Dedifferentiated amniotic fluid mesenchymal stem cell (primary cell): ENCODE measurements at regions not wholly inside any gene's neighbourhood (a gene's known extent, or its start where the extent isn't known, plus 50 kb on each side); places are given as distances from the start of the nearest gene placed in this dataset.
"Not testable (repeated sequence)": the region's sequence is repeated elsewhere in the genome, so short reads cannot be mapped to it uniquely, and the experiment has no call there.

Experiments
- DNase-seq: peaks from one replicate; pipeline ENCODE4 v3.0.0-alpha.2; 2016; ENCODE audit errors: extremely low spot score

DNA sequence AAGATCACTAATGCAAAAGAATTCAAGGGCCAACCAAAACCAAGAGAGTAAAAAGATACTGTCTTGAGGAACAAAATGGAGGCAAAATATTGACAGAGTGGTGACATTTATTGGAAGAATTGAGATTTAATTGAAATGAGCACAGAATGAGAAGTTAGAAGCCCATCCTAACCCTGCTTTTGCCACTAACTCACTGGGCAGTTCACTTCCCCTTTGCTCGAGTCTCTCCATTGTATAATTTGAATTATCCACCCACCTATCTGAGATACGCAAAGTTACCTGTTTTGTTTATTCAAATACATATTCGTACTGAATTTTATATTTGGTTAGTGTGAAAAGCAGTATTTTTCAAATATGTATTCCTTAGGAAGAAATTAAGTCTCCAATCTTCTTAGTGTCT, 204.5 kb upstream of the PRDM1 start:
- no peak for DNase-seq

DNA sequence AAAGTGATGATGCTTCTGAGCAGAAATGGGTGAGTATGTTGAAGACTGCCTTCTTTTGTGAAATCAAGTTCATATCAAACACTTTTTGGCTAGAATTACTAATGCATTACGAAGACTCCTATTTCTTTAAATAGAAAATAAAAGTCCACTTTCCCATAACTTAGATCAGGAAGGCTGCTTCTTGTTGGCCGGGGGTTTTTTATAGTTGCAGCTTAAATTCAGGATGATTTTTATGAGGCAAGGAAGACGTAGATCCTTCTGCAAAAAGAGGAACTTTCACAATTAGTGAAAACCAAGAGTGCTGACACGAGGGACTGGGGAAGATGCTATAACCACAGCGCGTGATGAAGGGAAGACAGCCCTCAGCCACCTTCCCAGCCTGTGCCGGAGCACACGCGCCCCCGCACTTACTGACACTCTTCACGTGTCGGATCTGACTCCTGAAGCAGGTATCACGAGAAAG, 206.1 kb upstream of the PRDM1 start:
- no peak for DNase-seq

DNA sequence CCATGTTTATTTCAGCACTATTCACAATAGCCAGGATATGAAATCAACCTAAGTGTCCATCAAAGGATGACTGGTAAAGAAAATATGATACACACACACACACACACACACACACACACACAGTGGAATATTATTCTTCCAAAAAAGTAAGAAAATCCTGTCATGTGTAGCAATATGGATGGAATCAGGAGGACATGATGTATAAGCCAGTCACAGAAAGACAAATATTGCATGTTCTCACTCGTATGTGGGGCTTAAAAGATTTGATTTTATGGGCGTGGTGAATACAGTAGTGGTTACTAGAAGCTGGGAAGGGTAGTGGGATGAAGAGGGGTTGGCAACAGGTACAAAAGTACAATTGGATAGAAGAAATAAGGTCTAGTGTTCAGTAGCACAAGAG, 207.0 kb upstream of the PRDM1 start:
- DNase-seq: no peak

DNA sequence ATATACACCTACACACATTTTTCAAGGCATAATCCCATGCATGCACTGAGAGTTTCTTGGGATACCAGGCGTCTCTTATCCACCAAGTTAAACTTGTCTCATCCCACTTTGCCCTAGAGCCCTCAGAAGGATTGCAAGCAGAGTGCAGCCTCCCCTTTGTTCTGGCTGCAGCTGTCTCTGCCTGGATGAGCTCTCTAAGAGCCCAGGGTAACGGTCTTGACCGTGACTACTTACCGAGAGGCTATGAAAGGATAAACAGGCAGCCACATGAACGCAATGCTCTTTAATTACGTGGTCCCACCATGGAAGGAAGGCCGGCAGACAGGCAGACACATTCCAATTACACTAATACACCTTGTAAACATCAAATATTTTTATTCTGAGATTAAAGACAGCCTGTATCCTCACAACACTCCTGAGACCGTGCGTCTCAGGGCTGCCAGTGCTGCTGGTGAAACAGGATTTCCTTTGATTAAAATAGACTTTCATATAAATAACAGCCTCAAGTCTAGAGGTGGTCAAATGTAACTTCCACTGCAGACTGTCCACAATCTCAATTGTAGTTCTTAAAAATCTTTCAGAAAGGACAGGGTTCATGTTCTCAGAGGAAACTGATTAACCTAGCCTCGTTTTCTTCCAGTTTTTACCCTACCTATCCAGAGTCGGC, 210.0 kb upstream of the PRDM1 start:
- no peak for DNase-seq

DNA sequence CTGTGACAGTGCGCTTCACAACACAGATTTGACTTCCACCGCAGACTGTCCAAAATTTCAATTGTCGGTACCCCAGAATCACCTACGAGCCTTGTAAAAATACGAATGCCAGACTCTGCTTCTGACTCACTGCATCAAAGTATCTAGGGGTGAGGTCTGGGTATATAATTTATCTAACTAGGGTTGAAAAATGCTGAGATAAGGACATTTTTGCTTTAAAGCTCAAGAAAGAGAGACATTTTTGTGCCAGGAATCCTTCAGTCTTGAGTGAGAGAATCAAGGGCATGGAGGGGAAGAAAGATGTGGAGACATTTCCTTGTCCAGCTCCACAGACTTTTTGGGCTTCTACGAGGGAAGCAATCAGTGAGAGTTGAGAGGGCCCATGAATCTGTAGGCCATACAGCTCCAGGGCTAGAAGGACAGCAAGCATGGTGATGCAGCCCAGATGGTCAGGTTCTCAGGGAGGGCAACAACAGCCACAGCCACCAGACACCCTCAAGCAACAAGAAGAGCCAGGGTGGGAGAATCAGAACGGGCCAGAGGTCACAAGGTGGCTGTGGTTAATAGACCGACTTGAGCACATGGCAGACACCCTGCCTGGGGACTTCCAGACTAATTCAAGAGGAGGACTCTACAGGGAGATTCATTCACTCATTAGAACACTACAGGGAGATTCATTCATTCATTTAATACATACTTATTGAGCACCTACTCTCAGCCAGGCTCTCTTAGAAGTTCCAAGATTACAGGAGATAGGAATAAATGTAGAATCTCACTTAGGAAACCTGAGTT, 211.1 kb upstream of the PRDM1 start:
- no peak for DNase-seq

DNA sequence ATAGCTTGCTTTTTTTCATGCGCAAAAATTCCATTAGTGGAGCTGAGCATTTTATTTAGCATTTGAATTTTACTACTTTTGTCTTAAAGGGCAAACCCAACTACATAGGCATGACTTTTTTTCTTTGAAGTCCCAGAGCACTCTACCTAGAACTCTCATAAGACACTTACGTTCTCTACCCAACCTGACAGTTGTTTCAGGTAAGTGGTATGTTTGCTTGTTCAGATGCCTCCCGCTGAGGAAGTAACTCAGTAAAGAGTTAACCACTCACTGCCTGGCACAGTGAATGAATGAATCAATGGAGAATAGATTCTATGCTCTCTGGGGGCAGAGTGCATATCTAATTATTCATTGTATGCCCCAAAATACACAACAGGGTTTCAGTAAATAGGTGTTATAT, 212.3 kb upstream of the PRDM1 start:
- no peak for DNase-seq

DNA sequence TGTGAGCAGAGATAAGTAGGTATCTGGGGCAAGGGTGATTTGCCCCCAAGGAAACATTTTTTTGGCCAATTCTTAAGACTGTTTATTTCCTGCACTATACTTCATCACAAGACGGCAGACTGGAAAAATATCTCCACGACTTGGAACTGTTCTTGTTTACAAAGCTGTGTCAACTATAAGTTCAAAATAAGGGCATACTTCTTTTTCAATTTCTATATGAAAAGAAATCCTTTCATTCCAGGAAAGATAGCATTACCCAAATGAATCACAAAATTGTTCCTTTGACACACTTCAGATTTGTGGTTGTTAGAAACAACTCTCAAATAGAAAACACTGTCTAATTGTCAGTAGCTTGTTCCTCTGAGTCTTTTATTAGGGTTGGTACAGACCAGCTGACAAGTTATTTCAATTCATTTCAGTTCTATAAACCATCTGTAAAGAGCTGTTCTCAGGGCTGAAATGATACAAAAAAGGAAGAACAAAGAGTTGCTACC, 212.9 kb upstream of the PRDM1 start:
- DNase-seq: no peak

DNA sequence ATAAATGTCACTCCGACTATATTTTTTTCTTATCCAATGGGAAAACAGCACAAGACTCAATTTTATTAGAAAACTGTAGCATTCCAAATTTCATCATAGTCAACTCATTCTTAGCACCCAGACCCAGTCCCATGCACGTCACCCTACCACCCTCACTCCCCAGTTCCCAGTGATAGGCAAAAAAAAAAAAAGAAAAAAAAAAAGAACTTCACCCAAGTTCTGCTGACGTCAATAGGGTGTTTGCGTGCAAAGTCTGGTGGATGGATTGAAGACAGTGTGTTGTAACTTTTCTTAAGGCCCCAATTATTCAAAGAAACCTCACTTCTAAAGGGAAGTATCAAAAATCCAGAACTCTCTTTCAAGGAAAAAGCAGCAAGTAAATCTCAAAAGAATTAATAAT, 213.9 kb upstream of the PRDM1 start:
- DNase-seq: no peak

DNA sequence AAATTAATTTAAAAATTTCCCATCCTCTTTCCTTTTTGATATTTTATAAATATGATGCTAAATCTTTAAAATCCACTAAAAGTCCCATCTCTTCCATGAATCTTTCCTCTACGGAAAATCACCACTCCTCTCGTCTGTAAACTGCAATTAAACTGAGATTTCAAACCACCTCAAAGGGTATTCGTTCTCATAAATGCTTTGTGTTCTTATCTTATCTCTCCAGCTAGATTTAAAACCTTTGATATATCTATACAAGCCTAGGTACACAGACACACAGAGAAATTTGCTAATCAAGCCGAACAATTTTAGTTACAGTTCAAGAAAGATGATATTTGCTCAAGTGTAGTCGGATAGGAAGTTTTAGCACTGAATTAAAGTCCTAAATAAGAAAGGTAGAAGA, 214.6 kb upstream of the PRDM1 start:
- DNase-seq: no peak

DNA sequence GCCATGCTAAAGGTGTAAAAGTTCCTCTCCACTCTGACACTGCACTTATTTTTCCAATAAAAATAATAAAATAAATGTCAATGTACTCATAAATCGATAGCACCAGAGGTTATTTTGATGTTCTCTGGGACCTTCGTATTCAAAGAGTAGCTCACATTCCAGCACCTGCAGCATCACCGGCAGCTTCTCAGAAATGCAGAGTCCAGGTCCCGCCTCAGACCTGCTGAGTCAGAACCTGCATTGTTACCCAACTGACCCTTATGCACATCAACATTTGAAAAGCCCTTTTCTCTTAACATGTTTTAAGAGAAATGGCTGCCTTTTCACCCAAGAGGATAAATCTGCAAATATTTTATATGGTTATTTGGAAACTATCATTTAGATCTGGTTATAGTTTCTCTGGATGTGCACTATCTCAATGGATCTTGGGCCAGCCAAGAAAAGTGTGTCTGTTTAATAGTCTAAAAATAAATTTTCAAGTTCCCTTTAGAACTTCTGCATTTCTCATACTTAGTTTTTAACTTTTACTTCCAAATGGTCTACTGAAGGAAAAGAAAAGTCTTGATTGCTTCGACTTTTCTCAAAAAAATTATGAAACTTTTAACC, 216.2 kb upstream of the PRDM1 start:
- no peak for DNase-seq

DNA sequence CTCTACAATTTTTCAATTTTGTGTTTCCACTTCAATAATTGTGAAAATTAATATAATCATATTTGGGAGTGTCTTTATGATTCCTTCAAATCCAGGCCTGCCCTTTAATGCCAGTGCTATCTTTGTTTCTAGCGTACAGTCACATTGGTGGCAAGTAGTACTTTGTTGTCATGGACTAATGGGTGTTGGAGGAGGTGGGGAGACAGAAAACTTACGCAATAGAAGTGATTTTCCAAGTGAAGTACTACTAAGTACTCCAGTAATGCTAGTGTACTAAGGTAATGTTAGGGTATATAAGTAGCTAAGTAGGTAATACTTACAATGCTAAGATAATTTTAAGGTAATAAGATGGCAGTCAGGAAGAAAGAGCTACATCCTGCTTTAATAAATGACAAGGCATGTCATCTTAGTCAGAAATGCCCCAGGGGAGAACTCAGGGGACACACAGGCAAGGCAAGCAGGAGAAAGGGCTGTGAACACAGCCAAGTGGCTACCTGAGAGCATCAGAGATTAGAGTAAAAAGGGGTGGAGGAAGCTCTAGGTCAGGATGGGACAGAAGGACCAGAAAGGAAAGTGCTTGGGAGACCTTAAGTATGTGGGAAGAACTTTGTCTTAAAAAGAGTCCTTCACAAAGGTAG, 217.2 kb upstream of the PRDM1 start:
- no peak for DNase-seq

DNA sequence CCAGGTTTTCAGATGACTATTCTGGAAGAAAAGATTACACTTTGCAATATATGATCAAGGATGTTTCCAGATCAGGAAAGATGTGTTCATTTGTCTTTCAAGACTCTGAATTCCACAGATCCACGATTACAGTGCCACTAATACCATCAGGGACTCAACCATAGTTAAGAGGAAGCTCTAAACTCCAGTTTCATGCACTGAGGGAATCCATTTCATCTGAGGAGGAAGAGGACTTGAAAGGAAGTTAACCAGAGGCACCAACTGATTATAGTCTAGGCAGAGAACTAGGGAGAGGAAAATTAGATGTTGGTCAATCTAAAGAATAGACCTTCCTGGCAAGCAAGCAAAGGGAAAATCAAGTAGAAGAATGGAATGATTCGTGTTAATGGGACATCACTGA, 218.3 kb upstream of the PRDM1 start:
- DNase-seq: no peak

DNA sequence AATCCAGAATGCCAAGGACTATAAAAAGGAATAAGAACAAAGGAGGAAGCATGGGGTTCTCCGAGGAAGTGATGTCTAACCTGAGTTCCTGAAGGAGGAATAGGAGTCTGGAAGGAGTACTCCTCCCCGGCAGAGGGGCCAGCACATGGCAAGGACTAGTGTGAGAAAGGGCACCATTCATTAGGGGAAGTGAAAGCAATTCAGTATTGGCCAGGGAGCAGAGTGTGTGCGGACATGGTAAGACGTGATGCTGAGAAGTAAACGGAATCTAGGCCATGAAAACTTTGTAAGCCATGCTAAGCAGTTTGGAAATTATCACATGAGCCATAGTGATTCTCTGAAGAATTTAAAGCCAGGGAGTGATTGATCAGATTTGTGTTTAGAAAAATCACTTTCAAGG, 218.9 kb upstream of the PRDM1 start:
- DNase-seq: no peak

DNA sequence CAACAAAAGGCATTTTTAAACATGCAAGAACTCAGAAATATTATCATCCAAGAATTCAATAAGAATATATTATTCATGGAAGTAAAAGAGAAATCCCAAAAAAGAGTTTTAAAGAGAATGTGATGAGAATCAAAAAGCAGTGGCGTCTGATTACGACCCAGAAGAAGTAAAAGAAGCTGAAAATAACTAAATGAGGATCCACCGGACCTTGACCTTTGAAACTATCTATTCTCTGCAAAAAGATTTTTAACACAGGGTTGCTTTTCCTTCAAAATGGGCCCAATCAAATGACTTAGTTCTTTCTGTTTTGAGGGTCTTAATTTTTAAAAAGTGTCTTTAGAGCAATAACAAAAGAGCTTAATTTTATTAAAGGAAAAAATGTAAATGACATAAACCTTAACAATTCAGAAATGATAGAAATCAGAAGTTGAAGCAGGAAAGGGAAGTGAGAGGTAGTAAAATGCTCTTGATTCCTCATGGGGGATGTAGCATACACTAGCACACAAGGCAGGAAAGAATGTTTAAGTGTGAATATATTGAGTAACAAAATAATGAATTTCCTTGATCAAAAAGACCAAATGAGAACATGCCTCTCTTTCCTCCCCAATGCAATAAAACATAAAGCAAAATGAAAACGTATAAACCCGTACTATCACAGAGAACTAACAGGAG, 223.1 kb upstream of the PRDM1 start:
- no peak for DNase-seq

DNA sequence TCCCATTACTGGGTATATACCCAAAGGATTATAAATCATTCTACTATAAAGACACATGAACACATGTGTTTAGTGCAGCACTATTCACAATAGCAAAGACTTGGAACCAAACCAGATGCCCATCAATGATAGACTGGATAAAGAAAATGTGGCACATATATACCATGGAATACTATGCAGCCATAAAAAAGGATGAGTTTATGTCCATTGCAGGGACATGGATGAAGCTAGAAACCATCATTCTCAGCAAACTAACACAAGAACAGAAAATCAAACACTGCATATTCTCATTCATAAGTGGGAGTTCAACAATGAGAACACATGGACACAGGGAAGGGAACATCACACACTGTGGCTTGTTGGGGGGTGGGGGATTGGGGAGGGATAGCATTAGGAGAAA, 225.2 kb upstream of the PRDM1 start:
- DNase-seq: not testable (repeated sequence)

DNA sequence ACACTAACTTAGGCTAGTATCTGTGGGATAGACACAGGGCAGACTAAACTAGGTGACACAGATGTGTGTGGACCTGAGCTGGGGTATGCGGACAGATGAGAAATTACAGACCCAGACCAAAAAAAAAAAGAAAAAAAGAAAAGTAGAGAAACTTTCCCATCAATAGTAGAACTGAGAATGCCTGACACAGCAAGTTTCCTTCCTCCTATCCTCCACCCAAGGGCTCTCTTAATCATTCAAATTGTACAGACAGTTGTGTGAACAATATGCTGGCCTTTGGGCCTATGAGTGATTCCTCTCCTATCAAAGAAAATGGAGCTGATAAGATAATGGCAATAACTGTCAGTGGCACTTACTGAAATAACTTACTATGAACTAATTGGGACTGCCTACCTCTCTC, 226.7 kb upstream of the PRDM1 start:
- no peak for DNase-seq

DNA sequence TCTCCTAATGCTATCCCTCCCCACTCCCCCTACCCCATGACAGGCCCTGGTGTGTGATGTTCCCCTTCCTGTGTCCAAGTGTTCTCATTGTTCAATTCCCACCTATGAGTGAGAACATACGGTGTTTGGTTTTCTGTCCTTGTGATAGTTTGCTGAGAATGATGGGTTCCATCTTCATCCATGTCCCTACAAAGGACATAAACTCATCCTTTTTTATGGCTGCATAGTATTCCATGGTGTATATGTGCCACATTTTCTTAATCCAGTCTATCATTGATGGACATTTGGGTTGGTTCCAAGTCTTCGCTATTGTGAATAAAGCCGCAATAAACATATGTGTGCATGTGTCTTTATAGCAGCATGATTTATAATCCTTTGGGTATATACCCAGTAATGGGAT, 227.5 kb upstream of the PRDM1 start:
- not testable (repeated sequence) for DNase-seq

DNA sequence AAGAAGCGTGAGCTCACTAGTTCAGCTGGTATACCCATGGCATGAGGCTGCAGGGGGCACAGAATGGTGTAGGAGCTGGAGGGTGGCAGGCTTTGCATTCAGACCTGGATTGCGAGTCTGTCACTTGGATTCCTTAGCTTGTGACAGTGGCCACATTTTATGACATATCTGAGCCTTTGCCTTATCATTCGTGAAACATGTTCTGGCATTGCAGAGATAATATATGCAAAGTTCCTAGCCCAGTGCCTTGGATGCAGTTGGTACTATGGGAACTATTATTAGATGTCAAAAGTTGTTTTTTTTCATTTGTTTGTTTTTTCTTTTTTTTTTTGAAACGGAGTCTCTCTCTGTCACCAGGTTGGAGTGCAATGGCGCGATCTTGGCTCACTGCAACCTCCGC, 230.7 kb upstream of the PRDM1 start:
- DNase-seq: no peak

DNA sequence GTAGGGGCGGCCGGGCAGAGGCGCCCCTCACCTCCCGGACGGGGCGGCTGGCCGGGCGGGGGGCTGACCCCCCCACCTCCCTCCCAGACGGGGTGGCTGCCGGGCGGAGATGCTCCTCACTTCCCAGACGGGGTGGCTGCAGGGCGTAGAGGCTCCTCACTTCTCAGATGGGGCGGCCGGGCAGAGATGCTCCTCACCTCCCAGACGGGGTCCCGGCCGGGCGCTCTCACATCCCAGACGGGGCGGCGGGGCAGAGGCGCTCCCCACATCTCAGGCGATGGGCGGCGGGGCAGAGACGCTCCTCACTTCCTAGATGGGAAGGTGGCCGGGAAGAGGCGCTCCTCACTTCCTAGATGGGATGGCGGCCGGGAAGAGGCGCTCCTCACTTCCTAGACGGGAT, 232.2 kb upstream of the PRDM1 start:
- not testable (repeated sequence) for DNase-seq

DNA sequence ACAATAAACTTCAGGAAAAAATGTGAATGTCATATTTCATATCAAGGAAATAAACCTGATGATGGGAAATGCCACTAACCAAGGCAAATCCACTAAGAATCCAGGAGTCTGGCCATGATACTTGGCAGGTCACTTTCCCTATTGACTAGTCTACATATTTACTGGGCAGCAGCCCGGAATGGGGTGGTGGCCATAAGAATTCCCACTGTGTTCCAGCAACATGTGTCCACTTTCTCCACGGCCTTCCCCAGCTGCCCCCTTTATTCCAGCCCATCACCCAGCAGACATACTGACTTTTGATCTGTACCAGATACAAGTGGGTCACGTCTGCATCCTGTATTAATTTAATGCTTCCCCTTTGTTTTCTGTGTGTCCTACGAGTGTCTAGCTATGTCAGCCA, 234.5 kb upstream of the PRDM1 start:
- DNase-seq: no peak

DNA sequence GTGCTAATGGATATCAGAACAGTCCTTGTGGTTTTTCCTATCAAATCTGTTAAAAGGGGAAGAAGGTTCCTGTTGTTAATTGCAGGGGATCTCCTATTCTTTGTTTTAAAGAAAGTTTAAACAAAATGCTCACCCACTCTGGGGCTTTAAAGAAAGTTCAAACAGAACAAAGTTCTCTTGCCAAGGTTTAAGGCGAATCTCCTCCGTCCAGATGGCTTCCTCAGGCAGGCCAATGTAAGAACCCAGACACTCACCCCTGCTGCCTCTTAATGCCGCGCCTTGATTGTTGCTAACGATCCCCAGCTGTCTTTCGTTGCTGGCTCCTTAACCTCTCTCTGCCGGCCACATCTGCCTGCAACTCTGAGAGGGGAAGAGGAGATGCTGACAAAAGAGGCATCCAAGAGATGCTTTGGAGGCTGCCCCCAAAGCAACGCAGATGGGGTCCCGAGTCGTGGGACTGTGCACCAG, 235.0 kb upstream of the PRDM1 start:
- DNase-seq: no peak
